ENCODE measurements at regions not wholly inside any gene's neighbourhood (a gene's known extent, or its start where the extent isn't known, plus 50 kb on each side); places are given as distances from the start of the nearest gene placed in this dataset.
"Not testable (repeated sequence)": the region's sequence is repeated elsewhere in the genome, so short reads cannot be mapped to it uniquely, and the experiment has no call there.

- TF ChIP-seq, protein P1, sequence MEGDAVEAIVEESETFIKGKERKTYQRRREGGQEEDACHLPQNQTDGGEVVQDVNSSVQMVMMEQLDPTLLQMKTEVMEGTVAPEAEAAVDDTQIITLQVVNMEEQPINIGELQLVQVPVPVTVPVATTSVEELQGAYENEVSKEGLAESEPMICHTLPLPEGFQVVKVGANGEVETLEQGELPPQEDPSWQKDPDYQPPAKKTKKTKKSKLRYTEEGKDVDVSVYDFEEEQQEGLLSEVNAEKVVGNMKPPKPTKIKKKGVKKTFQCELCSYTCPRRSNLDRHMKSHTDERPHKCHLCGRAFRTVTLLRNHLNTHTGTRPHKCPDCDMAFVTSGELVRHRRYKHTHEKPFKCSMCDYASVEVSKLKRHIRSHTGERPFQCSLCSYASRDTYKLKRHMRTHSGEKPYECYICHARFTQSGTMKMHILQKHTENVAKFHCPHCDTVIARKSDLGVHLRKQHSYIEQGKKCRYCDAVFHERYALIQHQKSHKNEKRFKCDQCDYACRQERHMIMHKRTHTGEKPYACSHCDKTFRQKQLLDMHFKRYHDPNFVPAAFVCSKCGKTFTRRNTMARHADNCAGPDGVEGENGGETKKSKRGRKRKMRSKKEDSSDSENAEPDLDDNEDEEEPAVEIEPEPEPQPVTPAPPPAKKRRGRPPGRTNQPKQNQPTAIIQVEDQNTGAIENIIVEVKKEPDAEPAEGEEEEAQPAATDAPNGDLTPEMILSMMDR (IDR thresholded peaks at IDR 0.05): no peak
- Histone ChIP-seq H3K4me3 (no peak overlapping the region), H3K27ac (no peak overlapping the region)
- DNase-seq (ENCODE audit: low spot score): no peak
Measured at GRCh38 chr1:25009671-25010262, 79.7 kb upstream of the RUNX3 start.

- no peak overlapping the region for H3K4me3 ChIP-seq
- TF ChIP-seq, protein P1 (IDR thresholded peaks at IDR 0.05): no peak
- H3K27ac ChIP-seq: no peak overlapping the region
- no peak for DNase-seq (ENCODE audit: low spot score)
Measured at GRCh38 chr1:25008192-25008485, 78.1 kb upstream of the RUNX3 start.

- not testable (repeated sequence) for DNase-seq (ENCODE audit: low spot score); H3K27ac ChIP-seq; H3K4me3 ChIP-seq
Measured at GRCh38 chr1:25007390-25008191, 77.5 kb upstream of the RUNX3 start.

GRCh38 chr1:25006770-25007169 lies 76.7 kb upstream of the RUNX3 start:
- Histone ChIP-seq H3K27ac (no peak overlapping the region), H3K4me3 (no peak overlapping the region)
- DNase-seq (ENCODE audit: low spot score): no peak
- TF ChIP-seq, protein P1 (IDR thresholded peaks at IDR 0.05): no peak

- TF ChIP-seq, protein P1 (IDR thresholded peaks at IDR 0.05): no peak
- DNase-seq (ENCODE audit: low spot score): no peak
- Histone ChIP-seq H3K4me3 (no peak overlapping the region), H3K27ac (no peak overlapping the region)
Measured at GRCh38 chr1:25004355-25004754, 74.3 kb upstream of the RUNX3 start.

GRCh38 chr1:25003457-25004190 lies 73.5 kb upstream of the RUNX3 start:
- Histone ChIP-seq H3K27ac (no peak overlapping the region), H3K4me3 (no peak overlapping the region)
- no peak for DNase-seq (ENCODE audit: low spot score)
- TF ChIP-seq, protein P1 (IDR thresholded peaks at IDR 0.05): no peak

DNA sequence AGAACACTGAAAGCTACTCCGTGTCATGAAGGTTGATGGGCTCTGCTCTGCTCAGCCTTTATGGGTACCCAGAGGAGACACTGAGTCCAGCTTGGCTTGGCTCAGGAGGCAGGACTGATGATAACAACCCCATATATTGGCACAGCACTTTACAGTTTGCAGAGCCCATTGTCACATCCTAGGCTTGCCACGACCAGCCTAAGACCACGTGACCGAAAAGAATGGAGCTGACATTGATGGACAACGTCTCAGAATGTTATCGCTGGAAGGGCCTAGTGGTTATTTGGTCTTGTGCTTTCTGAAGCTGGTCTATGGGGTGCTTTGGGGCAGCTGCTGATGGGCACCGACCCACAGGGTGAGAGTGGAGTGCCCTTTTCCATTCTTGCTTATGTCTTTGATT lies 72.9 kb upstream of the RUNX3 start:
- Histone ChIP-seq H3K27ac (no peak overlapping the region), H3K4me3 (no peak overlapping the region)
- DNase-seq (ENCODE audit: low spot score): no peak
- TF ChIP-seq, protein P1 (IDR thresholded peaks at IDR 0.05): no peak
